Ecto neural progenitor cell (in vitro differentiated cells): ENCODE measurements at regions not wholly inside any gene's neighbourhood (a gene's known extent, or its start where the extent isn't known, plus 50 kb on each side); places are given as distances from the start of the nearest gene placed in this dataset.
"Not testable (repeated sequence)": the region's sequence is repeated elsewhere in the genome, so short reads cannot be mapped to it uniquely, and the experiment has no call there.

Source experiments
- DNase-seq: peaks from one replicate; pipeline ENCODE4 v3.0.0-alpha.2; 2018; ENCODE audit warnings: low spot score

DNA sequence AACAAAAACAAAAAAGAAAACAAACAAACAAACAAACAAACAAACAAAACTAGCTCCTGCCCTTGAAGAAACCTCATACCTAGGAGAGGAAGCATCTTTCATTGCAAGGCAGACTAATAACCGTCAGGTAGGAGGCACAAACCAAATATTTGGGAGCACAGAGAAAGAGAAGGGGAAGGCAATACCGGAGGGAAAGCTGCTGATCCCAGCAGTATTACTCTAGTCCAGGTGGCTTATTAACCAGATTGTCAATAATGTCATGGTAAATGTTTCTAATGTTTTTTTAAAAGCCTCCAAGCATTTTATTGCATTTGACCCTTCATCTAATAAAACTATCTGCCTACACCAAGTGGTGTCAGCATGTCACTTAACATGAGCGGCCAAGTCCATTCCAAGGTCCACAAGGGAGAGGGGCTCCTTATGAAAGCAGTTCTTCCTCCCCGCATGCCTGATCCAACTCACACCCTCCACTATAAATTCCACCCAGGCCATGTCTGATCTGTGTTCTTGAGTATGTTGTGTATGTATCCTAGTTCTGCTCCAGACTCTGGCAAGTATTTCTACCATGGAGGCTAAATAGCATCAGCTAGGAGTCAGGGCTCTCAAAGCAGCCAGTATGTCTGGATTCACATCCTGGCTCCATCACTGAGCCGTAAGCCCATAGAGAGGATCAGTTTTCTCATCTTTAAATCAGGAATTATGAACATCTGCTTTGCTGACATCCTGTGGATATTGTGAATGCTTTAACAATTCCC, 208.1 kb upstream of the TENM4 start:
- DNase-seq = no peak

DNA sequence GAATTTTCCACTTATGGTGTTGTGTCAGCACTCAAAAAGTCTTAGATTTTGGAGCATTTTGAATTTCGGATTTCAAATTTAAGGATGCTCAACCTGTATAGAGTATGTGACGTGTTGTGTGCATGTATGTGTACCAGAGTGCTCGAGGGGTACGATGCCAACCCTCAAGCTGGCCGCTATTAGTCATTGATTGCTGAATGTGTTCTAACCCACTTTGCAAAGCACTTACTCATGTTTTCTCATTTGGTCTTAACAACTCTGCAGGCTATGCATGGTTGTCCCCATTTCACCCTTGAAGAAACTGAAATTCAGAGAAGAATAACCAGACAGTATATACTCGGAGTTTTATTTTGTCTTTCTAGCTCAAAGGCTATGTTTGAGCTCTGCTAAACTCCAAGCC, 196.4 kb upstream of the TENM4 start:
- DNase-seq = no peak

DNA sequence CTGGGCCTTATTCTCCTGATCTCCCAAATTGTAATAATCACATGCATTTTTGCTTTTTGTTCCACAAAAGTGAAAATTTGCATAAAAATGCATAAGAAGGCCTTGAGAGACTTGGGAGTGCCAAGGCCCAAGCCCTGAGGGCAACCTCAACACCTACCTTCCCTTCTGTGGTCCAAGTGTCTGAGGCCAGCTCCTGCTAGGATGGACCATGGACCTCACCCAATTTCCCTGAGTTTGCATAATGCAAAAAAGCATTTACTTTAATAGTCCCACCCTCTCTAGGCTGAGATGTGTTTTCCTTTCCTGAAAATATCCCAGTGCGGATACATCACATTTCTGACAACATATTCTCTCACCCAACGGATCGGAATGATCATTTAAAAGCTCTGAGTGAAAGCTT, 194.1 kb upstream of the TENM4 start:
- DNase-seq = no peak

DNA sequence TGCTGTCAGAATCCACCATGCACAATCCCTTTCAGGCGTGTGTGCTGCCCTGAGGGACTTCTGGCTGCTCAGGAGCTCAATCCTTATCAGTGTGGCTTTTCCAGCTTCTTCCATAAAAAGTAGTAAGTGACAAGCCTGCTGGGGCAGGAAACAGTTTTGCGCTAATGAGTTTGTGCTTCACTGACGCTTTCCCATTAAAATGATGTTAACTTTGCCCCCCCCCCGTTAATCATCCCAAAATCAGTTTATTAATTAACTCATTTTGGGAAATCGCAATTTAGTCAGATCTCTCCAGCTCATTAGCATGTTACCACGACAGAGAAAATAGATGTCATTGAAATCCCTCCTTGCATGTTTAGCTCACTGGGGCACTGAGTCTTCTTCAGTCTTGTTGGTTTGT, 186.5 kb upstream of the TENM4 start:
- no peak for DNase-seq

DNA sequence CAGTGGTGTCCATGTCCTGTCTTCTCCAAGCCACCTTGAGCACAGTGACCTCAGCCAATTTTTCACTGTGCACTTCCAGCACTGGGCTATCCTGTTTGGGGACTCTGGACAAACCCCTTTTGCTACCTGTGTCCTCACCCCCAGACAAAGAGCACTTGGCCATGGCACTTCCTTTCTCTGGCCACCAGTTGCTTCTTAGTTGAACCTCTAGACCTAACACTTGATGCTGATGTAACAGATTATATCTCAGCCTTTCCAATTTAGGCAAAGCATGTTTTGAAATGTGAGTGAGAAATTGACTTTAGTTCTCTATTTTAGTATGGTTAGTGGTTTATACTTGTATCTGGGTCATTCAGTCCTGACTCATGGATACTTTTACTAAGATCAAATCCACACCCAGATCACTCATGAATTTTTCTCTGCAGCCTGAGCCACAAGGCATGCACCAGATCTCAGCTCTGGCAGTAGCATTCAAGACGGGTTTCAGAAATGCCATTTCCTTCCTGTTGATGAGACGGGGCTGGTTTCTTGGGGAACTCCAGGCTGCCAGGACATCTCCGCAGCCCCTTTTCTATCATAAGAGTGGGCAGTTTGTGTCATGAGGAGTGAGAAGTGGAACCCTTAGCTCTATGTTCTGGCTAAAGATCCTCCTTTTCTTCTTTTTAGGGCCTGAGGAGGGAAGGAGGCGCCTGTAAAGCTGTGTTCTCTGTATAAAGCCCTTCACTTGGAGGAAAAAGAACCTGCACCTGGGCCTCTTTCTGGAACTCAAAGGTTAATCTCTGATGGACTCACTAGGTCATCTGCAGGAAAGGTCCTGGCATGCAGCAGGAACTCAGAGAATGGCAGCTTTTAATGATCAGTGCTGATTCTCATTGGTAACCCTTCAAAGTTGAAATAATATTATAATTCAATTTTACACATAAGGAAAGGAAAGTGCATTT, 185.6 kb upstream of the TENM4 start:
- no peak for DNase-seq

DNA sequence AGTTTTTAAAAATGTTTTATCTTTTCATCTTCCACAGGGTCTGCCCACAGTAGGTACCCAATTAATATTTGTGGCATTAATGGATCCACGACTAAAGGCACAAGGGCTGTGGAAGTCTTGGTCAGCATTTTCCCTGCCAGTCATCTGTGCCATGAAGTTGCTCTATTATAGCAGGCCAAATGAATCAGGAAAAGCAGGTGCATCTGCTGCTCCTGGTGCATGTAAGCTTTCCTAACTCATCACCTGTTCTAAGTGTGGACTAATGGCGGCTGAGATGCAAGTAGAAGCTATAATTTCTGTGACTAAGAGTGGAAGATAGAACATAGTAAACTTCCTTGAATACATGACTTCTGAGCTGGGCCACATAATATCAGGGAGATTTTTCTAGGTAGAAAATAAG, 182.5 kb upstream of the TENM4 start:
- DNase-seq = no peak

DNA sequence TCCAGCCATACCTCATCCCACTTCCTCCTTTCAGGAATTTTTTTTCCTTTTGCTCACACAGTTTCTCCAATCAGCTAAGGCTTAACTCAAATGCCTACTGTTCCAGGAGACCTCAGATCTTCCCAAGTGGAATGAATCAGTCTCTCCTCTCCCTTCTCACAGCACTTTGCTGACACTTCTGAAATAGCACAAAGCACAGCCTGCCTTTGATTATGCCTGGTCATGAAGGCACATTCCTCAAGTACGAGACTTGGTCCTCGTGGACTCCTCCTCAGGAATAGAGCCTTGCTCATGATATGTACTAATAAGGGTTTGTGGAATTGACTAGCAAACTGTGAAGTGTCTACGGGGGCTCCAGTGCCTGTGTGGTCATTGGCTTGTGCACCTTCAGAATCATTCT, 176.7 kb upstream of the TENM4 start:
- DNase-seq = no peak

DNA sequence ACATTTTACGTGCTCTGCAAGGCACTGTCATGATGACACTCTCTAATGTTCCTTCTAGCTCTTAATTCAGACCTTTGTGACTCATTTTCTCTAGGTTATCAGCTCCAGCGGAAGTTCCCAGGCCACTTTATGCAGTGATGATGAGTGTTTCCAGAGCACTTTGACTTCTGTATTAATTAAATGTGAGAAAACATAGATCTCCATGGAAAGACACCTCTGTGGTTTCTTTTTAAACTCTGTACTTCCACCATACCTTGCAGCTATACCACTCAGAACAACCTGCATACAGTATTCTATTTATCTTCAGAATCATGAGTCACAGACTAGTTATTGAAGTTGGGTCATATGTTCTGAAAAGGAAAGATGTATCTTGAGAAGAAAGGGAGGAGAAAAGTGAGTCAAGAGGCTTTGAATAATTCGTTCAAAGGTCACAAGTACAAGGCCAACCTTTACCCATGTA, 175.6 kb upstream of the TENM4 start:
- no peak for DNase-seq

DNA sequence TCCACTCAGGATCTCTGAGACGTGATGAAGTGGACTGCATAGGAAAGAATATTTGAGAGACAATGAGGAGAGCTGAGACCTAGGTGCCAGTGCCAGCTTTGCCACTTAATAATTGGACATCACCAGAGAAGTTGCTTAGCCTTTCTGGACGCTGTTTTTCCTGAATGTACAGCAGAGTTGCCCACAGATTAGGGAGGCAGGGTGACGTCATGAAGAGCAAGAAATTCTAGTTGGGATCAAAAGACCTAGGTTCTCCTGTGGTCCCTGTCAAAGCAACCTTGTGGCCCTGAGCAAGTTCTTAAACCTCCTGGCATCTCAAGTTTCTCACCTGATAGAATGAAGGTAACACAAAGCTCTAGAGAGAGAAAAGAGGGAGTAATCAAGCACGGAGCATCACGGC, 174.6 kb upstream of the TENM4 start:
- no peak for DNase-seq

DNA sequence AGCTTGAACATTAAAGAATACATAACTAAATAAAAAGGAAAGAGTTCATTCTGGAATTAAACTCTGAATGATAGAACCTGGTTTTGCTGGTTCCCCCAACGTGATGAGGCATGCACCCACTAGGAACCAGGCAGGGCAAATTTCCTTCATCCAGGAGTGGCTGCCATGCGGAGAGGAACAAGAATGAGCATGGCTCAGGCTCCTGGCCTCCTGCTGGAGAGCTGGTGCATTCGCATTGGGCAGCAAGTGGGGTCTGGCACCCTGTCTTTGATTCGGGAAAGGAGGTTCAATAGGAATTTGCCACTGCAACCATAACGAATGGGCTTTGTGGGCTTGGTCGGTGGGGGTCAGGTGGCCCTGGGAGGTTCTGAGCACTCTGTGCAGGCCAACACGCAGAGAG, 169.8 kb upstream of the TENM4 start:
- no peak for DNase-seq

DNA sequence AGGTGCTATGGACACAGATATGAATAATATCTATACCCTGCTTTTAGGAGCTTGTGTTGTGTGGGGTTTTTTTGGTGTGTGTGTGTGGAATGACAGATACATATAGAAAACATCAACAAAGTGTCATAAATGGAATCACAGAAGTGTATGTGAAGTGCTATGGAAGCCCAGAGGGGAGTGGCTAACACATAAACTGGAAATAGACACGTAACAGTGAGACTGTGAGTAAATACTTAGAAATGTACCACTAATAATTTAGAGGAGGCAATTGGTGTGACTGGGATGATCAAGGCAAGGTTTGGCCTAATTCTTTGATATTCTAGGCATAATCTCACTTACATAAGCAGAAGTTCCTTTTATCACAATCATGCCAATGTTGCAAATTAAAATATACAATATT, 169.3 kb upstream of the TENM4 start:
- DNase-seq = no peak

DNA sequence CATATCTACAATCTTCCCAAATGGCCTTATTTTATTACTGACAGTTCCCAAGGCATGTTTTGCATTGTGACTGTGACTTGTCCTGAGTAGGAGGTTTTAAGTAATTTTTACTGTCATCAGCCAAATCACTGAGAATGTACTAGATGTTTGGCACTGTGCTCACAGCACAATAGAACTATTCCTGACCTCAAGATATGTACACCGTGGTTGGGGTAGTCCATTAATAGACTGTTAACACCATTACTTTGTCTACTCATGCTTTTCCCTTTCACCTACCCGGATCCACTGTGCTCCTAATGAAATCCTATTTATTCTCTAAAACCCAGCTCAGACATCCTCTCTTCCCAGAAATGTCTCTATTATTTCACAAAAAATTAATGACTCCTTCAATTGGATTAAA, 168.7 kb upstream of the TENM4 start:
- DNase-seq = no peak

DNA sequence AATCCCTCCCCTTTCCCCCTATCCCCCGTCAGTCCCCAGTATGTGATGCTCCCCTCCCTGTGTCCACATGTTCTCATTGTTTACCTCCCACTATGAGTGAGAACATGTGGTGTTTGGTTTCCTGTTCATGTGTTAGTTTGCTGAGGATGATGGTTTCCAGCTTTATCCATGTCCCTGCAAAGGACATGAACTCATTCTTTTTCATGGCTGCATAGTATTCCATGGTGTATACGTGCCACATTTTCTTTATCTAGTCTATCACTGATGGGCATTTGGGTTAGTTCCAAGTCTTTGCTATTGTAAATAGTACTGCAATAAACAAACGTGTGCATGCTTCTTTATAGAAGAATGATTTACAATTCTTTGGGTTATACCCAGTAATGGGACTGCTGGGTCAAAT, 165.6 kb upstream of the TENM4 start:
- not testable (repeated sequence) for DNase-seq

DNA sequence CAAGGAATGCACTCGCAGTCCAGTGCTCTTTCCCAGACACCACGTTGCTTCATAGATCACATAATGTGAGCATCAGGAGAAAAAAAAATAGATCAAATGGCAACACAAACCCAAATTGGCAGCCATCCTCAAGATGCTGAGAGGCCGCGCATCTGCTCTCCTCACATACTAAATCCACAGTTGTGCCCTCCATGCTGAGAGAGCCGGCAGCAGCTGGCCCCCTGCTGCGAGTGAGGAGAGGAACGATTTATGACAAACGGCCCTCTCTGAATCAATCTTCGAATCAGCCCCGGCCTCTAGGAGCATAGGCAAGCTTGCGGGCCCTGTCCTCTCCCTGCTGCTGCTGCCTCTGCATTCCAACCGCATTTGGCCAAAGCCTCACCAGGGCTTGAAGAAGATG, 159.9 kb upstream of the TENM4 start:
- DNase-seq = no peak

DNA sequence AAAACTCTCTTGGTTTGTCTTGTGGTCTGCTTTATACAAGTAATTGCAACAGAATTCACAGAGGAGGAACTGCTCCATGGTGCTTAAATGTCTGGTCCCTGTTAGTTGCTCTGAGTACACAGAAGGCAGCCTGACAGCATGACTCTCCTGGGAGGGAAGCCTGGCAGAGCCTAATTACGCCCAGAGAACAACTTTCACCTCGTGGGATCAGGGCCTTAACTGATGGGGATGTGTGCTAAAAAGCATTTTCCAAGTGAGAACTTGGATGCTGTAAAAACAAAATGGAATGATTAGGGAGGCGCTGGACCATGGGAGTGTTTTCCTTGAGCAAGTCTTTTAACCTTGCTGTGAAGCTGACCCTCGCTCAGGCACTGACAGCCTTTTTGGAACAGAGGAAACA, 154.0 kb upstream of the TENM4 start:
- no peak for DNase-seq

DNA sequence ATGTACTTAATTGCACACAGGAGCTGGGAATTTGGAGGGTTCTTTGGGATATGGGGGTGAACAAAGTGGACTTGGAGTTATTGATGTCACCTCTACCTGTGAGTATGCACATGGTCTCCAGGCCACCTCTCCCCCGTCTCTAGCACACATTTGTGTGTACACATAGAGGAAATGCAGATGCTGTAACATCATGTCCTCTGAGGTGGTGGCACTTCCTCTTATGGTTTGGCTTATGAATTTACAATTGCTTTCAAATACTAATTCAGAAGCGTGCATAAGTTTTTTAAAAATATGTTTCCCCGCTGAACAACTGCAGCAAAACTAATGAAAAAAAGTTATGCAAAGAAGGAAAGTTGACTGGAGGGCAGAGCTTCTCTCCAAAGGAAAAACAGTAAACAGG, 152.0 kb upstream of the TENM4 start:
- DNase-seq = no peak

DNA sequence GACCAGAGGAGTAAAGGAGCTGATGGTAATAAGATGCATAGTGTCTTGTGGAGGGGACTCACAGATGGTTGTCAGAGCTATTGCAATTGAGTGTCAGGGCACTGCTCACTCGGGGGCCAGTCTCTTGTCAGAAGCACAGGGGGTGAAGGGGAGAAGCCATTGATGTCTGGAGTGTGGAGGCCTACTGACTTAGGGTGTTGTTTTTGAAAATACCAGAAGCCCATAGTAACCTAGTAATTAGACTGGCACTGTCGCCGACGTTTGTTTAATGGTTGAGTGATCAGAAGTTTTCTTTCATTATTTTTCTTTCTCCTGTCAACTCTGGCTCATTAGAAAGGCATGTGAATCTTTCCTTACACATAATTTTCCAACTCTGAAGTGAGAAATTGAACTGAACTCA, 151.6 kb upstream of the TENM4 start:
- no peak for DNase-seq

DNA sequence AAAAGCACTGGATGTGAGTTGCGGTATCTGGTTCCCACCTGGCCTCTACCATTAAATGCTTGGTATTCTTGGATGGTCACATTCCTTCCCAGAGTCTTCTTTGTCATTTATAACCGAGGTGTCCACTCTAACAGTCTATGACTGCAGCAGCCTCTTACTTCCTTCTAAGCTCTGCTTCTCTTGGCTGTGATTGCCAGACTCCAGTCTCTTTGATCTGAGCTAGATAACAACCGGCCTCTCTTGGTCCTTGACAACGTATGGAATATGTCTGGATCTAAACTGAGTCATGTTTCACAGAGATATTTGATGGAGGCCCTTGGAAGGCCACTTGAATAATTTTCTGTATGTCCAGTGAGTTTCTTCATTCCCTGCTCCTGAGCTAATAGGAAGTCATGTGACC, 141.6 kb upstream of the TENM4 start:
- no peak for DNase-seq

DNA sequence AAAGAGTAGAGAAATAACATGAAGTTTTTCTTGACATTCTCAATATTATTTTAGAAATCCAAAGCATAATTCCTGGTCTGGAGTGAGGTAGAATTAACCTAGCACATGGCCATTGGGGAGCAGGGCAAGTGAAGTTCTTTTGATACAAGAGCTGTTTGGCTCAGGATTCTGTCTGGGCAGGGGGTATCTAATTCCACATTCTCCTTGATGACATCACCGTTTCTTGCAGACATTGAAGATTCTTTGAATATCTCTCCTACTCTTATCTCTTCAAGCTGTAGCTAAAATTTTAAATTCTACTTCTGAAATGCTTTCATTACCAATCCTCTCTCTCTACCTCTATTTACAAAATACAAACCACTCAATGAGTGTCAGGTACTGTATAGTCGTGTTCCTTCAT, 138.2 kb upstream of the TENM4 start:
- DNase-seq = no peak

DNA sequence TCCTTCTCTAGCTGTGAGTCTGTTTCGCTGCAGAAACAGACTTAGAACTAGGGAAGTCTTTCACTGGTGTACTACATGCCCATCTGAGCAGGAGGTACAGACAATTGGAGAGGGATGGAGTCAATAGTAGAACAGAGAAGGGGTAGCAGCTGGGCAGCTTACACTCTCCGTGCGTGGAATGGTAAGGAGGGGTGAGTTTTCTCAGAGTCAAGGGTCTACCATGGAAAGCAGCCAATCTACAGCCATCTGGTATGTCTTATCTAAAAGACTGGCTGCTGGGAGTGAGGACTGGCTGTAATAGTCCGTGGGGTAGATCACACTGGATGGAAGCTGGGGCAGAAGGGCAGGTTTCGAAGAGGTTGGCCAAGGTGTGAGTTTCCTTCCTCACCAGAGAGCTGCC, 137.3 kb upstream of the TENM4 start:
- DNase-seq = no peak

DNA sequence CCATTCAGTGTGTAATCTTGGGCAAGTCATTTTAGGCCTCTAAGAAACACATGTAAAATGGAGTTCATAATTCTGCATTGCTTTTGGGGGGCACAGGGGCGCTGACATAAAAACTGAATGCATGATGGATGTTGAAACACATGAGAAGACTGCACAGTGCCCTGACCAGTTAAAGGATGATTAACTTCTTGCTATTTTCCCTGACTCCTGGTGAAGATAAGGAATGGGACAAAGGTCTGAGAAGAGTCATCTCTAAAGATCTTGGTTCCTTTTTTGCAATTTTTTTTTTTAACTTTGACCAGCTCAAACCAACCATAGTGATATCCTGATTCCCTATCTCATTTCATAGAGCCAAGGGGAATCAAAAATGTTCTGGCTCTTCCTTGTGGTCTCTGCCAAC, 134.9 kb upstream of the TENM4 start:
- DNase-seq = no peak

DNA sequence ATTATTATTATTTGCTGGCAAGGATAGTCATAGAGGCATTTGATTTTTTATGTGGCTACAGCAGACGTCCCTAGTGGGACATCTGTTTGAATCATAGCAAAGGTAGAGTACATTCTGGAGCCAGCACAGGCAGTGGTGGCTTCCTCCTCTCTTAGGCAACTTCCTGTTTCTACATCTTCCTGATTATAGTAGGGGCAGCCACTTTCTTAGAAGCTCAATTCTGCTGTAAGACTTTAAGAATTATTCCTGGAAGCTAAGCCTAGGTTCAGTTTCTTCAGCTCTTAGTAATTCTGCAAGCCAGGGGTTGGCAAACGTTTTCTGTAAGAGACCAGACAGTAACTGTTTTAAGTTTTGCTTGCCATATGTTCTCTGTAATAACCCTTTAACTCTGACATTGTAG, 129.3 kb upstream of the TENM4 start:
- no peak for DNase-seq

DNA sequence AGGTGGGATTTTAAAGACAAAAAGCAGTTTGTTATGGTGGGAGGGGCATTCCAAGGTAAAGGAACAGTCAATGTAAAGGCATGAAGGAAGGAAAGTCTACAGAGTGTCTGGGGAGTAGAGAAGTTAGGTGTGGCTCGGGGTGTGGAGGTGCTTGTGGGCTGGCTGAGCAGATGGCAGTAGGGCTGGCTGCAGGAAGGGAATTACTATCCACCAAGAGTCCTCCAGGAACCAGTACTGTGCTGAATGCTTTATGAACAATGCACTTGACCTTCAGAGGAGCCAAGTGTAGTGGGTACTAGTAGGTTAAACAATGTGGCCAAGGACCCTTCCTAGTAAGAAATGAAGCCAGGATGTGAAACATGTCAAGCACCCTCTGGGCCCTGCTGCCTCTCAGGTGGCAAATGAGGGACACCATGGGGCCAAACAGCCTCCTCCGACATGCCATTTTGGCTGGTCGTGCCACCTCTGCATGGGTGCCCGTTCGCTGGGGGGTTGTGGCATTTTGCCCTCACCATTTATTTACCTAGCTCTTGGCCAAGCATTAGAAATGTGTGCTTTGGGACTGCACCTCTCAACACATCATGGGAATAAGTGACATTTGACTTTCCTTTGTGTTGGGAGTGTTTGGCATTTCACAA, 123.6 kb upstream of the TENM4 start:
- no peak for DNase-seq
